ENCODE measurements at regions not wholly inside any gene's neighbourhood (a gene's known extent, or its start where the extent isn't known, plus 50 kb on each side); places are given as distances from the start of the nearest gene placed in this dataset.
"Not testable (repeated sequence)": the region's sequence is repeated elsewhere in the genome, so short reads cannot be mapped to it uniquely, and the experiment has no call there.

GRCh38 chr14:106393742-106394141, 867.4 kb downstream of the TMEM121 start:
- no peak for DNase-seq

- DNase-seq = peak; percentile 52
Observed at GRCh38 chr14:106395456-106396050, 869.2 kb downstream of the TMEM121 start.

- no peak for DNase-seq
Observed at GRCh38 chr14:106396999-106397398, 870.6 kb downstream of the TMEM121 start.

- DNase-seq = peak; percentile 52
Observed at GRCh38 chr14:106398931-106399331, 872.5 kb downstream of the TMEM121 start.

GRCh38 chr14:106401316-106401715, 874.9 kb downstream of the TMEM121 start:
- not testable (repeated sequence) for DNase-seq

- peak; percentile 25 for DNase-seq
Observed at GRCh38 chr14:106410229-106410628, 883.8 kb downstream of the TMEM121 start.

- no peak for DNase-seq
Observed at GRCh38 chr14:106414464-106414863, 888.1 kb downstream of the TMEM121 start.

- DNase-seq = peak; percentile 64
Observed at GRCh38 chr14:106417224-106418049, 891.1 kb downstream of the TMEM121 start.

GRCh38 chr14:106419376-106419965, 893.1 kb downstream of the TMEM121 start:
- DNase-seq = no peak

- DNase-seq = peak; percentile 67
Observed at GRCh38 chr14:106421431-106422033, 895.1 kb downstream of the TMEM121 start.

GRCh38 chr14:106422066-106422465, 895.7 kb downstream of the TMEM121 start:
- no peak for DNase-seq

GRCh38 chr14:106425150-106425549, 898.8 kb downstream of the TMEM121 start:
- not testable (repeated sequence) for DNase-seq

GRCh38 chr14:106436310-106436905, 910.0 kb downstream of the TMEM121 start:
- peak; percentile 26 for DNase-seq

- peak; percentile 18 for DNase-seq
Observed at GRCh38 chr14:106442857-106443256, 916.5 kb downstream of the TMEM121 start.

- DNase-seq = no peak
Observed at GRCh38 chr14:106455026-106455425, 928.6 kb downstream of the TMEM121 start.

- DNase-seq = peak; percentile 57
Observed at GRCh38 chr14:106459971-106460730, 933.8 kb downstream of the TMEM121 start.

- DNase-seq = no peak
Observed at GRCh38 chr14:106460916-106461315, 934.5 kb downstream of the TMEM121 start.

- not testable (repeated sequence) for DNase-seq
Observed at GRCh38 chr14:106466483-106466882, 940.1 kb downstream of the TMEM121 start.

- DNase-seq = not testable (repeated sequence)
Observed at GRCh38 chr14:106468869-106469268, 942.5 kb downstream of the TMEM121 start.

- not testable (repeated sequence) for DNase-seq
Observed at GRCh38 chr14:106470028-106470427, 943.6 kb downstream of the TMEM121 start.

GRCh38 chr14:106474261-106475028, 948.1 kb downstream of the TMEM121 start:
- not testable (repeated sequence) for DNase-seq

All from CD4-positive, alpha-beta T cell treated with Interleukin-4 for 4 hours (primary cell).